ENCODE measurements at regions not wholly inside any gene's neighbourhood (a gene's known extent, or its start where the extent isn't known, plus 50 kb on each side); places are given as distances from the start of the nearest gene placed in this dataset.

GRCh38 chr6:106003268-106003987 is 82.7 kb upstream of the PRDM1 start:
- no peak for ATAC-seq
- intact Hi-C loops (cut with DNase I), result no loop called here
- Histone ChIP-seq H3K9me3 (ENCODE audit: control insufficient read depth, low read length) (no peaks in the 10 kb centered on the region), H3K27me3 (ENCODE audit: control insufficient read depth, insufficient read depth) (no peaks in the 10 kb centered on the region), H3K4me3 (ENCODE audit: low read length) (no peak overlapping the region), H3K27ac (ENCODE audit: low read length) (no peak overlapping the region), H3K4me1 (ENCODE audit: control insufficient read depth, insufficient read depth, low read length) (no peaks in the 10 kb centered on the region)
- no peak for DNase-seq
- WGBS, result 40% methylated on average over 2 of the region's 2 CpGs

- Histone ChIP-seq H3K4me3 (ENCODE audit: low read length) (no peak overlapping the region), H3K9me3 (ENCODE audit: control insufficient read depth, low read length) (no peaks in the 10 kb centered on the region), H3K27me3 (ENCODE audit: control insufficient read depth, insufficient read depth) (no peaks in the 10 kb centered on the region), H3K4me1 (ENCODE audit: control insufficient read depth, insufficient read depth, low read length) (no peaks in the 10 kb centered on the region), H3K27ac (ENCODE audit: low read length) (no peak overlapping the region)
- WGBS, result 56% methylated on average over 1 of the region's 1 CpG
- ATAC-seq (no peak), DNase-seq (no peak)
- intact Hi-C loops (cut with DNase I), result no loop called here
Measured at GRCh38 chr6:106002005-106002404, 84.1 kb upstream of the PRDM1 start.

GRCh38 chr6:106000935-106001334 is 85.2 kb upstream of the PRDM1 start:
- WGBS, result 91% methylated on average over 2 of the region's 2 CpGs
- DNase-seq, result no peak
- no peaks in the 10 kb centered on the region for H3K27me3 ChIP-seq (ENCODE audit: control insufficient read depth, insufficient read depth)
- ATAC-seq, result no peak
- no peaks in the 10 kb centered on the region for H3K4me1 ChIP-seq (ENCODE audit: control insufficient read depth, insufficient read depth, low read length)
- no peak overlapping the region for H3K27ac ChIP-seq (ENCODE audit: low read length)
- no peaks in the 10 kb centered on the region for H3K9me3 ChIP-seq (ENCODE audit: control insufficient read depth, low read length)
- intact Hi-C loops (cut with DNase I), result no loop called here
- H3K4me3 ChIP-seq (ENCODE audit: low read length), result no peak overlapping the region

GRCh38 chr6:105997482-105997881 is 88.7 kb upstream of the PRDM1 start:
- intact Hi-C loops (cut with DNase I), result no loop called here
- Histone ChIP-seq H3K4me3 (ENCODE audit: low read length) (no peak overlapping the region), H3K9me3 (ENCODE audit: control insufficient read depth, low read length) (no peaks in the 10 kb centered on the region), H3K27ac (ENCODE audit: low read length) (no peak overlapping the region), H3K4me1 (ENCODE audit: control insufficient read depth, insufficient read depth, low read length) (no peaks in the 10 kb centered on the region), H3K27me3 (ENCODE audit: control insufficient read depth, insufficient read depth) (no peaks in the 10 kb centered on the region)
- ATAC-seq (no peak), DNase-seq (no peak)
- WGBS, result 55% methylated on average over 4 of the region's 4 CpGs

GRCh38 chr6:105995391-105995865 is 90.7 kb upstream of the PRDM1 start:
- DNase-seq (no peak), ATAC-seq (no peak)
- 16% methylated on average over 6 of the region's 6 CpGs for WGBS
- Histone ChIP-seq H3K27ac (ENCODE audit: low read length) (no peak overlapping the region), H3K9me3 (ENCODE audit: control insufficient read depth, low read length) (no peaks in the 10 kb centered on the region), H3K4me1 (ENCODE audit: control insufficient read depth, insufficient read depth, low read length) (peaks cover 4% of the 10 kb centered on the region), H3K27me3 (ENCODE audit: control insufficient read depth, insufficient read depth) (no peaks in the 10 kb centered on the region), H3K4me3 (ENCODE audit: low read length) (peak overlapping the region; percentile 63)
- intact Hi-C loops (cut with DNase I), result no loop called here

GRCh38 chr6:105994591-105995390 is 91.3 kb upstream of the PRDM1 start:
- H3K4me3 ChIP-seq (ENCODE audit: low read length), result peak overlapping the region; percentile 63
- peak overlapping the region; percentile 7 for H3K27ac ChIP-seq (ENCODE audit: low read length)
- intact Hi-C loops (cut with DNase I), result no loop called here
- peak; percentile 31 to 63 for ATAC-seq
- H3K9me3 ChIP-seq (ENCODE audit: control insufficient read depth, low read length), result no peaks in the 10 kb centered on the region
- H3K27me3 ChIP-seq (ENCODE audit: control insufficient read depth, insufficient read depth), result no peaks in the 10 kb centered on the region
- peaks cover 4% of the 10 kb centered on the region for H3K4me1 ChIP-seq (ENCODE audit: control insufficient read depth, insufficient read depth, low read length)
- peak; percentile 52 to 74 (median 73) for DNase-seq
- WGBS, result under 1% methylated on average over 57 of the region's 57 CpGs

GRCh38 chr6:105994118-105994590 is 92.0 kb upstream of the PRDM1 start:
- H3K27ac ChIP-seq (ENCODE audit: low read length), result peak overlapping the region; percentile 7
- no peaks in the 10 kb centered on the region for H3K27me3 ChIP-seq (ENCODE audit: control insufficient read depth, insufficient read depth)
- peak overlapping the region; percentile 63 for H3K4me3 ChIP-seq (ENCODE audit: low read length)
- WGBS, result 2% methylated on average over 44 of the region's 44 CpGs
- ATAC-seq, result peak; percentile 59 to 64
- H3K9me3 ChIP-seq (ENCODE audit: control insufficient read depth, low read length), result no peaks in the 10 kb centered on the region
- intact Hi-C loops (cut with DNase I), result no loop called here
- H3K4me1 ChIP-seq (ENCODE audit: control insufficient read depth, insufficient read depth, low read length), result peaks cover 4% of the 10 kb centered on the region
- peak in 2 of 3 donors; percentile 55 to 66 for DNase-seq

- Histone ChIP-seq H3K27me3 (ENCODE audit: control insufficient read depth, insufficient read depth) (no peaks in the 10 kb centered on the region), H3K9me3 (ENCODE audit: control insufficient read depth, low read length) (no peaks in the 10 kb centered on the region), H3K4me3 (ENCODE audit: low read length) (peak overlapping the region; percentile 63), H3K27ac (ENCODE audit: low read length) (no peak overlapping the region), H3K4me1 (ENCODE audit: control insufficient read depth, insufficient read depth, low read length) (peaks cover 4% of the 10 kb centered on the region)
- DNase-seq, result no peak
- intact Hi-C loops (cut with DNase I), result no loop called here
- ATAC-seq, result no peak
- 11% methylated on average over 23 of the region's 23 CpGs for WGBS
Measured at GRCh38 chr6:105993341-105994117, 92.6 kb upstream of the PRDM1 start.

- Histone ChIP-seq H3K4me1 (ENCODE audit: control insufficient read depth, insufficient read depth, low read length) (peaks cover 4% of the 10 kb centered on the region), H3K4me3 (ENCODE audit: low read length) (peak overlapping the region; percentile 70), H3K9me3 (ENCODE audit: control insufficient read depth, low read length) (no peaks in the 10 kb centered on the region), H3K27ac (ENCODE audit: low read length) (no peak overlapping the region), H3K27me3 (ENCODE audit: control insufficient read depth, insufficient read depth) (no peaks in the 10 kb centered on the region)
- ATAC-seq (peak; percentile 95 to 97), DNase-seq (peak; percentile 77 to 94 (median 92))
- 2% methylated on average over 34 of the region's 34 CpGs for WGBS
- intact Hi-C loops (cut with DNase I), result no loop called here
Measured at GRCh38 chr6:105992315-105992961, 93.7 kb upstream of the PRDM1 start.

- H3K27me3 ChIP-seq (ENCODE audit: control insufficient read depth, insufficient read depth), result no peaks in the 10 kb centered on the region
- ATAC-seq (no peak), DNase-seq (peak in 1 of 3 donors; percentile 55)
- H3K9me3 ChIP-seq (ENCODE audit: control insufficient read depth, low read length), result no peaks in the 10 kb centered on the region
- peak overlapping the region; percentile 70 for H3K4me3 ChIP-seq (ENCODE audit: low read length)
- H3K4me1 ChIP-seq (ENCODE audit: control insufficient read depth, insufficient read depth, low read length), result peaks cover 4% of the 10 kb centered on the region
- intact Hi-C loops (cut with DNase I), result no loop called here
- H3K27ac ChIP-seq (ENCODE audit: low read length), result no peak overlapping the region
- WGBS, result 6% methylated on average over 23 of the region's 23 CpGs
Measured at GRCh38 chr6:105991561-105992314, 94.4 kb upstream of the PRDM1 start.

Data from right cardiac atrium (tissue), 5 donors.